Right atrium auricular region (tissue), 2 donors: ENCODE measurements at regions not wholly inside any gene's neighbourhood (a gene's known extent, or its start where the extent isn't known, plus 50 kb on each side); places are given as distances from the start of the nearest gene placed in this dataset.

Experiments
- DNase-seq: peaks from one replicate; pipeline ENCODE4 v3.0.0-alpha.2; 2019; ENCODE audit warnings: low spot score
- H3K27ac ChIP-seq, 2 donors: fragments of 200-600 bp; sonication (generic); 1 replicate in 1 of 2; 2 replicates in 1 of 2; pipeline ENCODE4 v1.5.1; 2016 to 2019
- H3K27me3 ChIP-seq, 2 donors: fragments of 200-600 bp; sonication (generic); one replicate each; pipeline versions ENCODE4 v1.5.1 to v1.6.0; 2017 to 2019
- H3K36me3 ChIP-seq: fragments of 200-600 bp; sonication (generic); one replicate; pipeline ENCODE4 v1.5.1; 2016
- H3K4me1 ChIP-seq, 2 donors: fragments of 200-600 bp; sonication (generic); one replicate each; pipeline versions ENCODE4 v1.5.1 to v1.6.0; 2017 to 2019
- H3K4me3 ChIP-seq, 2 donors: fragments of 200-600 bp; sonication (generic); 1 replicate in 1 of 2; 2 replicates in 1 of 2; pipeline ENCODE4 v1.5.1; 2017 to 2019; ENCODE audit warnings: mild to moderate bottlenecking in 1 of 2, moderate library complexity in 1 of 2
- H3K9me3 ChIP-seq, 2 donors: fragments of 200-600 bp; sonication (generic); one replicate each; pipeline ENCODE4 v1.5.1; 2019
- TF ChIP-seq, protein P1 (sequence below), 2 donors: fragments of 200-600 bp; sonication (generic); IDR thresholded peaks; one replicate each; pipeline ENCODE4 v1.5.1; 2019; ENCODE audit warnings: antibody characterized with exemption in 2 of 2

DNA sequence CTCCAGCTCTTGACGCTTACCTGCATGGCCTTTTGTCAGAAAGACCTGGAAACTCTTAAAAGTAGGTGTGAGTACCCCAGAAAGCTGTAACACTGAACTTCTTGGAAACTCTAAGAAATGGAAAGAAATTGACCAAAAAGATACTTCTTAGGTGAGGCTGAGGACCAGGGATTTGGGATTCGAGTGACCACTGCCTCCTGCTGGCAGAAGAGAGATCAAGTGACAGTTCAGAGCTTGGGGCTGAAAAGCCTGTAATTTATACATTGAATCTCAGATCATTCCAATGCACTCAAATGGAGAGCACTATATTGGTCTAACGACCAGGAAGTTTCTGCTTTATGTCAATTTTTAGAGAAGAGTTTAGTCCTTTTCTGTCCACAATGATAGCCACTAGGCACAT is 204.6 kb downstream of the PDGFRA start:
- no peaks in the 10 kb centered on the region for H3K36me3 ChIP-seq
- H3K27me3 ChIP-seq = no peaks in the 10 kb centered on the region
- TF ChIP-seq, protein P1, sequence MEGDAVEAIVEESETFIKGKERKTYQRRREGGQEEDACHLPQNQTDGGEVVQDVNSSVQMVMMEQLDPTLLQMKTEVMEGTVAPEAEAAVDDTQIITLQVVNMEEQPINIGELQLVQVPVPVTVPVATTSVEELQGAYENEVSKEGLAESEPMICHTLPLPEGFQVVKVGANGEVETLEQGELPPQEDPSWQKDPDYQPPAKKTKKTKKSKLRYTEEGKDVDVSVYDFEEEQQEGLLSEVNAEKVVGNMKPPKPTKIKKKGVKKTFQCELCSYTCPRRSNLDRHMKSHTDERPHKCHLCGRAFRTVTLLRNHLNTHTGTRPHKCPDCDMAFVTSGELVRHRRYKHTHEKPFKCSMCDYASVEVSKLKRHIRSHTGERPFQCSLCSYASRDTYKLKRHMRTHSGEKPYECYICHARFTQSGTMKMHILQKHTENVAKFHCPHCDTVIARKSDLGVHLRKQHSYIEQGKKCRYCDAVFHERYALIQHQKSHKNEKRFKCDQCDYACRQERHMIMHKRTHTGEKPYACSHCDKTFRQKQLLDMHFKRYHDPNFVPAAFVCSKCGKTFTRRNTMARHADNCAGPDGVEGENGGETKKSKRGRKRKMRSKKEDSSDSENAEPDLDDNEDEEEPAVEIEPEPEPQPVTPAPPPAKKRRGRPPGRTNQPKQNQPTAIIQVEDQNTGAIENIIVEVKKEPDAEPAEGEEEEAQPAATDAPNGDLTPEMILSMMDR (IDR thresholded peaks at IDR 0.05) = peak in 1 of 2 donors; percentile 46
- no peaks in the 10 kb centered on the region for H3K4me1 ChIP-seq
- H3K27ac ChIP-seq = no peak overlapping the region
- no peak overlapping the region for H3K4me3 ChIP-seq
- DNase-seq = no peak
- no peaks in the 10 kb centered on the region for H3K9me3 ChIP-seq

DNA sequence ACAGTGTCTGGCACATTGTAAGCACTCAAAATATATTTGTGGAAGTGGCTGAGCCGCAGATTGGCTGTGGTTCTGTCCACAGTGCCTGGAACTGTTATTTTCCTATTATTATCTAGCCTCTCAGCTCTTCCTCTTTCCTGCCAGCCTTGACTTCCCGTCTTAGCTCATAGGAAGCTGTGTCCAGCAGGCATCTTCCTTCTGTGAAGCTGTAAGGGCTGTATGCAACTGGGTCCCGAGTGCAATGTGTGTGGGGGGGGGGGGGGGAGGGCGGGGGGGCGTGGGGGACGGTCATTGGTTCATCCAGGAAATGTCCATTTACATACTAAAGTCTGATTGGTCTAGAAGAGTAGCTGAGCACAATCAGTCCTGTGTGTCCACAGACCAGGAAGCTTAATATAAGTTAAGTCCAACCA is 210.7 kb downstream of the PDGFRA start:
- Histone ChIP-seq H3K4me1 (no peaks in the 10 kb centered on the region), H3K4me3 (no peak overlapping the region), H3K27ac (peak overlapping the region in 1 of 2 donors; percentile 12), H3K36me3 (no peaks in the 10 kb centered on the region), H3K27me3 (no peaks in the 10 kb centered on the region), H3K9me3 (no peaks in the 10 kb centered on the region)
- TF ChIP-seq, protein P1 (IDR thresholded peaks at IDR 0.05) = no peak
- DNase-seq = peak; percentile 68

DNA sequence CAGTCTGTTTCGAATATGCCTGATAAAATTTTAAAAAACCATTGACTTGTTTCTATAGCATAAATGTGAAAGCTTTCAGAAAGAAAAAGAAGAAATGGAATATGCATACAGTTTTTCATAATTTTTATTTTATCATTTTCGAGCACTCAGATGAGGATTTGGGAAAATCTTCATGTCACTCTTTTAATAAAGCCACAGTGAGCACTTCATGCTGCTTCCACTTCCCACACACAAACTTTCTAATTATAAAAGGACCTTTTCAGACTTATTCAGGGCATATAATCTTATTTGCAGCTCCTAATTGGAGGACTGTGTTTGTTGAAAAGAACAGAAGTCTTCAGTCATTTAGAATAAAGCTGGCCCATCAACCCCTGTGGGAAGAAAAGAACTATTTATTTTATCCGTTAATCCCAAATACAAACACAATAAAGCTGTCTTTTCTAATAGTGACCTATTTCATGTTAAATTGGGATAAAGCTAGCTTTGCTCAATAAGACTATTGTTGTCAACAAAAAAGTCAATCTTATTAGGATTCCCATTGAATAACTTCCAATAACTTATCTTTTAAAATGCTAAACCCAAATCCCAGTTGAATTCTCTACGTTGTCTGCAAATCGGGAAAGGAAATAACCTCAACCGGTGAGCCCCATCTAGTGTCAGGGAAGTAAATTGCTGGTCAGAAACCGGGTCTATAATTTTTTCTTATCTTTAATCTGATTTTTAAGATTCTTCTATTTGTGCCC is 211.5 kb downstream of the PDGFRA start:
- Histone ChIP-seq H3K27me3 (no peaks in the 10 kb centered on the region), H3K36me3 (no peaks in the 10 kb centered on the region), H3K4me3 (peak overlapping the region in 1 of 2 donors; percentile 28), H3K9me3 (no peaks in the 10 kb centered on the region), H3K4me1 (no peaks in the 10 kb centered on the region), H3K27ac (peak overlapping the region in 1 of 2 donors; percentile 12)
- DNase-seq = no peak
- TF ChIP-seq, protein P1 (IDR thresholded peaks at IDR 0.05) = peak; percentile 46 to 70

DNA sequence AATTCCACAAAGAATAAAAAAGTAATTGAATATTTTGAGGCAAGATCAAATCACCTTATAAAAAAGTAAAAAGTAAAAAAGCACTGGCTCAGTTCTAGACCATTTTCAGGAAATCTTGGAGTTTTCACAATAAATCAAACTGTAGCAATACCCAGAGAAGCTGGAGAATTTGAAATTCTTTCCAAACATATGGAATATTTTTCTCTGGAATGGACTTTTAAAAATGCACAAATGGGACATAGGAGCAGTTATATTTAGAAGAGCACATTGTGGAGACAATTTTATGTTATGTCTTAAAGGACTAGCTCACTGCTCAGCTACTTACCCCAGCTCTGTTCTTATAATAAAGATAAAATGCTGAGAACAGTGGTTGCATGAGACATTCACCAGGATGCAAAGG is 211.9 kb upstream of the KIT start:
- H3K4me1 ChIP-seq = no peaks in the 10 kb centered on the region
- TF ChIP-seq, protein P1 (IDR thresholded peaks at IDR 0.05) = no peak
- no peaks in the 10 kb centered on the region for H3K36me3 ChIP-seq
- DNase-seq = no peak
- peaks cover 4 to 10% of the 10 kb centered on the region in 2 donors for H3K9me3 ChIP-seq
- H3K4me3 ChIP-seq = no peak overlapping the region
- H3K27me3 ChIP-seq = no peaks in the 10 kb centered on the region
- H3K27ac ChIP-seq = no peak overlapping the region

DNA sequence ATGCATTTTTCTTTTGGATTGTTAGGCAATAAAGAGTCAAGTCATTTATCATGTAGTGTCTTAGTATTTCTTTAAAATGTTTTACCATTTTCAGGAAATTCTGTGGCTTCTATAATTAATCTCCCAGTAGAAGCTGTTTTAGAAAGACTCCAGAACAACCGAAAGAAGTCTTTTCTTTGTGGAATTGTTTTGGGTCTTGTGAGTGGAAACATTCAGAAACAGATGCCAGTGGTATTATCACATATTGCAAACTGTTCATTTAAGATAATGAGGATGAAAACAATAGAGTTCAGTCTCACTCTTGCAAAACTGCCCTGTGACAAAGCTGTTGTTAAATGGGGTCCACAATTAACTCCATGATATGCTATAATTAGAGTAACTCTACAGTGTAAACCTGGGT is 211.2 kb upstream of the KIT start:
- H3K27ac ChIP-seq = no peak overlapping the region
- TF ChIP-seq, protein P1 (IDR thresholded peaks at IDR 0.05) = no peak
- no peak for DNase-seq
- H3K27me3 ChIP-seq = no peaks in the 10 kb centered on the region
- H3K36me3 ChIP-seq = no peaks in the 10 kb centered on the region
- H3K9me3 ChIP-seq = peaks cover 4 to 10% of the 10 kb centered on the region in 2 donors
- no peak overlapping the region for H3K4me3 ChIP-seq
- no peaks in the 10 kb centered on the region for H3K4me1 ChIP-seq

DNA sequence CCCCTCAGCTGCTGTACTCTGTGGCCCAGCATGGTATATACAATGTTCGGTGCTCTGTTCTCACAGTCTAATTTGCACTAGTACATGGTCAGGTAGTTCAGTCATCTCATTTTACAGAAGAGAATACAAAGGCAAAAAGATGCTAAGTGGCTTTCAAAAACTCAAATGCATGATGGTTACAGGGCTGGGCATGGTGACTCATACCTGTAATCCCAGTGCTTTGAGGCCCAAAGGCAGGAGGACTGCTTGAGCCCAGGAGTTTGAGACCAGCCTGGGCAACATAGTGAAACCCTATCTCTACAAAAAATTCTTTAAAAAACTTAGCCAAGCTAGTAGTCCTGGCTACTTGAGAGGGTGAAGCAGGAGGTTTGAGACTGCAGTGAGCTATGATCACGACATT is 210.5 kb upstream of the KIT start:
- TF ChIP-seq, protein P1 (IDR thresholded peaks at IDR 0.05) = no peak
- H3K4me3 ChIP-seq = no peak overlapping the region
- no peaks in the 10 kb centered on the region for H3K4me1 ChIP-seq
- no peak overlapping the region for H3K27ac ChIP-seq
- H3K27me3 ChIP-seq = no peaks in the 10 kb centered on the region
- H3K9me3 ChIP-seq = peaks cover 4 to 10% of the 10 kb centered on the region in 2 donors
- no peak for DNase-seq
- H3K36me3 ChIP-seq = no peaks in the 10 kb centered on the region
